IPS-NIHi11 (cell line): ENCODE measurements at regions not wholly inside any gene's neighbourhood (a gene's known extent, or its start where the extent isn't known, plus 50 kb on each side); places are given as distances from the start of the nearest gene placed in this dataset.

Source experiments
- DNase-seq: peaks from one replicate; pipeline ENCODE4 v3.0.0; 2012; ENCODE audit warnings: mixed read lengths, low spot score

DNA sequence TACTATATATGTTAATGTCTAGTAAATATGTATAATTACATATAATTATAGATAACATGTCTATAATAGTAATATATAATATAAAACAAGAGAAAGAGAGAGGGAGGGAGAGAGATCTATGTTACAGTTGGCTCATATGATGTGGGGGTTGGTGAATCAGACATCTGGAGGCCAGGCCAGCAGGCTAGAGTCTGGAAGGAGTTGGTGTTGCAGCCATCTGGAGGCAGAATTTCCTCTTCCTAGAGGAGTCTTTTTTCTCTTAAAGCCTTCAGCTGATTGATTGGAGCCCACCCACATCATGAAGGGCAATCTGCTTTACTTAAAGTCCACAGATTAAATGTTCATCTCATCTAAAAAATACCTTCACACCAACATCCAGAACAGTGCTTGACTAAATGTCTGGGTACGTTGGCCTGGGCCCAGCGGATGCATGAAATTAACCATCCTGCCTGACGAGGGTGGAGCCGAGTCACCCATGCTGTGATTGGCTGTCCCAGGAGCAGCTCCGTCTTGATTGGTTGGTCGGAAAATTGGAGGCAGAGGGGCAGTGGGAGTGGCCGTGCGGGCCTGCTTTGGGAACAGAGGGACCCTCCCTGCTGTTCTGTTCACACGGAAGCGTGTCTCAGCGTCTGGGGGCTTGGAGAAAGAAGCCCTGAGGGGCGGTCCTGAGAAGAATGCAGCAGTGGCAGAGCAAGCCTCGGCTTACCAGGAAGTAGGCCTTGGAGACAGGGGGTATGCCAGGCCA is 392.4 kb downstream of the QKI start:
- peak; percentile 26 for DNase-seq

DNA sequence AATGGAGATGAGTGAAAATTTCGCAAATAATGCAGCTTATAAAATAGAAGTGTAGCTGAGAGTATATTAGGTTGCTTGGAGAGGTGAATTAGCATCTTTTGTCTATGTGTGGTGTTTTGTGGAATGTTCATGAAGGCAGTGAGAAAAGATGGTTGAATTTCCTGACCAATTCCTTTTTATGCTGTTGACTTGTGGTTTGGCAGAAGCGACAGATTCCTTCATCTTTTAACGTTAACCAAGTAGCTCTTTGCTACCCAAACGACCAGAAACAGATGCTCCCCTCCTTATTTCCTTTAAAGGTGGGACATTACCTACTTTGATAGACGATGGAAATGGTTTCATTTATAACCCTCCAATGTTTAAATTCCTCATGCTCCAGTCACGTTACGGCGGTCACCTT is 390.5 kb downstream of the QKI start:
- no peak for DNase-seq

DNA sequence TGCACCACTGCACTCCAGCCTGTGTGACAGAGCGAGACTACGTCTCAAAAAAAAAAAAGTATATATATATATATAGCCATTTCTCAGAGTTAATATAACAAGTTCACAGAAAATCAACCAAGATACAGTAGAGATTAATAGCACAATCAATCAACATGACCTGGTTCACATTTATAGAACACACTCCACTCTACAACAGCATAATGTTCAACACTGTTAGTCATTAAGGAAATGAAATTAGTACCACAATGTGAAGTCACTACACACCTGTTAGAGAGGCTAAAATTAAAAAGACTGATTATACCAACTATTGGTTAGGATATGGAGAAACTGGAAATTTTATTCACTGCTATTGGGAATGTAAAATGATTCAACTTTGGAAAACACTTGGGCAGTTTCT is 387.7 kb downstream of the QKI start:
- DNase-seq: no peak

DNA sequence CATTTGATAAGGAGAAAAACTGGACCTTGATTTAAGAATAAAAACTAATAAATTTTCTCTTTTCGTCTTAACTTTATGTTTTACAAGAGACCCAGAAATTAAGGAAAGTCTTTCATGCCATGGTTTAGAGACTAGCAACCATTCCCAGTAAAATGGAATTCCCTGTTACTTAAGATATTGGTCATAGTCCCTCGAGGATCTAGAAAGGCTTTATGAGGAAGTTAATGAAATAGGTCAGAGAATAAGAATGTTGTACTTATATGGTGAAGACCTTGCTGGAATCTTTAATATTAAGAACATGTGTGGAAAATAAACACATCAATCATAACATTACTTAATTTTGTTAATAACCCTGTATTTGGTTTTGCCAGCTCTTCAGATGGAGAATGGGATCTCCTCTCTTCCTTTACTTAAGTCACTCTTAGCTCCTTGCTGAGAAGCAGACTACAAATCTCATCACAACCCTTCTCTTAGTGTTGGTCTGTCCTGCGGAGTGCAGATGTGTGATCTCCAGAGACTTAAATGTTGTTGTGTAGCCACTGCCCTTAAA is 382.9 kb downstream of the QKI start:
- no peak for DNase-seq

DNA sequence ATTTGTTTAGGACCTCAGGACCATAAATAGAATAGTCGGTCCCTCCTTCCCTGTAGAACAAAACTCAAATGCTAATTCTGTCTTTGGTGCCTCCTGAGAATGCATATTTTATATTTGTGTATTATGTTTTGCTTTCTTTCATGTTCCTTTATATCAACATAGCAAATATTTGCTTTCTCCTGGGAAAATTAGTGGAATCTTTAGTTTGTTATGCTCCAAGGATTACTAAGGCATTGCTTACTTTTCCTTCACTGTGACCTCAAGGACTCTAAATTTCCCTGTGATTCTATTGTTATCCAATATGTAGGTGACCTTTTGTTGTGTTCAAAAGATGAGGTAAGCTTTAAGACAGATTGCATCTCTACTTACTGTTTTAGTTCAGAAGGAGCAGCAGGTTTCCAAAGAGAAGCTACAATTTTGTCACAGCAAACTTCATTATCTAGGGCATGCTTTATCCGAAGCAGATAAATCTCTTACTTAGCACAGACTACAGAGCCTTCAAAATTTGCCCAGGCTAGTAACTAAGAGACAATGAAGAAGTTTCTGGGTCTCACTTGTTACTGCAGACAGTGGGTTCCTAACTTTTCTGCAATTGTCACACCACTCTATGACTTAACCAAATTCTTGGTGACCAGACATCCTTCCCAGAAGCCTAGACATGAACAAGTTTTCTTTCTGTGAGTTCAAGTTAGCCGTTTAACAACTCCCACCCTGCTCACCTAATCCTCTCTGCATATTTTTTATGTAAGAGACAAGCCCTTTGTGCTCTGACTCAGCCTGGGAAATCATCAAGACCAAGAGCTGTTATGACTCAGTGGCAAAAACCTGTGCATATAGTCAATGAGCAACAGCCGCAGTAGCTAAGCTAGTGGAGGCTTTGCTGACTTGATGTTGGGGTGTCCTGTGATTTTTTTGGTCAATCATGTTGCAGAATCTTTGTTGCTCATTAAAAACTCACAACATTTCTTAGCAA is 378.8 kb downstream of the QKI start:
- no peak for DNase-seq

DNA sequence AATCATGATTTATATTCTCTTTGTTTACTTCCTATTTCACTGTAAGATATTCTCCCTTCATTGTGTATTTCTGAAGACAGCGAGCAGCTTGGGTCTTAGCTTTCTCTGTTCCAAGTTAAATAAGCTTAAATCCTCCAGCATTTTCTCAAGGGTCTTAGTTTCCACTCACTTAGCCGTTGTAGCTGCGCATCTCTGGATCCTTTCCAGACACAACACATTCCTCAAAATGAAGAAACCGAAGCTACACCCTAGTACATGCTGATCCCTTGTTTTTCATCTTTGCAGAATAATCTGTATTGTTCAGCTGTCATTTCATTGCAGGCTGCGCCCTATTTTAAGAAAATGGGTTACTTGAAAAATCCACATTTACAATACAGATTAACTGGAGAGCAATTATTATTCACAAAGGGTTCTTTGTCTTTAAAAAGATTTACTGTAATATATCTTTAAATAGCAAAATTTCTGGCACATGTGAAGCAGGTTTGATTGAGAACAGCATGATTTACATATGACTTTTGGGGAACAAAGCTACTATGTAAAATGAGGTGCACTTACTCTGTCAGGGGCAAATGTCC is 375.8 kb downstream of the QKI start:
- DNase-seq: no peak

DNA sequence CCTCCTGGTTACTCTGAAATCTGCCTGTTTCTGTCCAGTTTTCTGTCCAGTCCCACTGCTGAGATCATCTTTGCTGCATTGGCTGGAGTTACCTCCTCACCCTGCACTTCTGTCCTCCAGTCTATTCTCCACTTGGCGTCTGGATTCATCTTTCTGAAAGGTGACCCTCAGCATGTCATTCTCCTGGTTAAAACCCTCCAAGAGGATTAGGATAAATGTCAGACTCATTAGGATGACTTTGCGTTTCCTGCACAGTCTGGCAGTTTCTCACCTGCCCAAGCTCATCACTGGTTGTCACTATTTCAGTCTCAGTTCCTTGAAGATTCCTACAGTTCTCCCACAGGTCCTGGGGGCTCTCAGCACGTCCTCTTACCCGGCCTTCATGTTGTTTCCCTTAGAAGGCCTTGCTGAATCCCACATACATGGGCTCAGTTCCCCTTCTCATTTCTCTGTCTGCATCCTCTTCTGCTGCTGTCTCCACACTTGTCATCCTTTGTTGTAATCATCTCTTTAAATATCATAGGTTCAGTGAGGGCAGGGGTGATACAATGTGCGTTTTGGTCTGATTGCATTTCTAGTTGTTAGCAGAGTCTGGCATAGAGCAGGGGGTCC is 374.8 kb downstream of the QKI start:
- no peak for DNase-seq

DNA sequence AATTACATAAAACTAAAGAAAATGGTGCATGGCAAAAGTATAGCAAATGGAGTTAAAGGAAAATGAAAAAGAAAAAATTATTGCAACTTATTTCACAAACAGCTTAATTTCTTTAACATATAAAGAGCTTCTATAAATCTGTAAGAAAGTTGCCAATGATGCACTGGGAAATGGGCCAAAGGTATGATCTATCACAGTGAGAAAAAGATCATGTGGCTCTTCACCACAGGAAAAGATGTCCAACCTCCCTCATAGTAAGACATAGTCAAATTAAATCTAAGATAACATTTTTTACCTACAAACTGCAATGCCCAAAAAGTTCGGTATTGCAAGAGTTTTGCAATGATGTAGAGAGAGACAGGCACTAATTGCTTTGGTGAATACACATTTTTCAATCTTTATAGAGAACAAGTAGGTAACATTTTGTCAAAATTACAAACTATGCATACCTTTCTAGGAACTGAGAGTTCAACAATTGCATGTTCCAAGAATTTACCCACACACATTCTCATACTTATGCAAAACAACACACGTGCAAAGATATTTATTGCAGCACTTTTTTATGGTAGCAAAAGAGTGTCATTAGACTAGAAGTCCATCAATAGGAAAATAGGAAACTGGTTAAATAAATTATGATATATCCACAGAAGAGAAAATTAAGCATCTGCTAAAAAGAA is 372.6 kb downstream of the QKI start:
- DNase-seq: no peak

DNA sequence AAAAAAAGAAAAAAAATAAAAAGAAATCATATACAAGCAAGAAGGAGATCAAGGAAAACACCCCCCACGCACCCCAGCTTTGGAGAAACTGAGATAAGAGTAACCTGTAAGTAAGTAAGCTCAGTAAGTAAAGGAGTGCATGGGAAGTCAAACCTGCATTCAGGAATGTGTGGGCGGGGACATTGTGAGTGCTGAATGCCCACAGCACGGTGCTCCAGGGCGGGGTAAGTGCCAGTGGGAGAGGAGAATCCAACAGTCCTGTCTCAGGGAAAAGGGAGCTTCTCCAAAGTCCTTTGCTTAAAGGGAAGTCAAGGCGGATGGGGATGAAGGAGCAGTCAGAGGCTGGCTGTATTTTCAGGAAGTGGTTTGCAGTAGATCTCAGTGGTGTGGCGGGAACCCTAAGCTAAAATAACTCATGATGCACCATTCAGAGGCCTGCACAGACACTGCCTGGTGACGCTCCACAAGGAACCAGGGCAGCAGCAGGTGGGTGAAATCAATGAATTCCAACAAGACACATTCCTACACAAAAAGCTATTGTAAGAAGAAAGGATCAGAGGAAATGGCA is 368.0 kb downstream of the QKI start:
- DNase-seq: peak; percentile 51

DNA sequence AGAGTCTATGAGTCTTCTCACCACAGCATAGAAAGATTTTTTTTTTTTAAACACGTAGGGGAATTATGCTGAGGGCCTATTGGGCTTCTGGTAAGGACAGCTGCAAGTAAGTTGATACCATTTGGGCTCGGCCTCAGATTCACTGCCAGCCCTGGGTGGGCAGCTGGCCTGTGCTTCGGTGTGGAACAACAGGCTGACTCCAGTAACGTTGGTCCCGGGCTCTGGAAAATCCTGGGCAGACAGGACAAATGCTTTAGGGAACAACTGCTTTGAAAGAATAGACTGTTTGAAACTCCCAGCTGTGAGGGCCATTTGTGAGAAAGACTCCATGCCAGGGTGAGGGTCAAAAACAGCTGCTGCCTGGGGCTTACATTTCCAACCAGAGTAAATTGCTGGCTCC is 366.5 kb downstream of the QKI start:
- DNase-seq: peak; percentile 45

DNA sequence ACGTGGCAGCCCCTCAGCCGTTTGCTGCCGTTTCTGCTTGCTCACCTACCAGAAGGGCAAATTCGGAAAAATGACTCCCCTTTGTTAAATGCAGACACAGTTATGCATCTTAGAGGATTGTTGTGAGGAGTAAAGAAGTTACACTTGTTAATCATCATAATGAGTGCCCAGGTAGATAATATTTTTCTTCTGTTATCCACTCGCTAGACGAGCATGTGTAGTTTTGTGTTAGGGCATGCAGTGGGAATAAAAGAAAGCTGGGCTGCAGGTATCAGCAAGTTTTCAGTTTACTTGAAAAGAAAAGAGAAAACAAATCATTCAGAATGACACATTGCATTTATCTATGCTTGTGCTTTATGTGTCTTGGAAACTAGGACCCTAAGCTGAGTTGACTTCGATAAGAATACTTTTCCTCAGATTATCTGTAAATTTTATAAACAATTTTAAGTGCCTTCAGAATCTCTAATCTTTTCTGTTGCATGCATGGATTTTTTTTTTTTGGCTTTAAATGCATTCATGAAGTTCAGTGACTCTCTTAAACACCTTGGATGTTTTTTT is 365.3 kb downstream of the QKI start:
- no peak for DNase-seq

DNA sequence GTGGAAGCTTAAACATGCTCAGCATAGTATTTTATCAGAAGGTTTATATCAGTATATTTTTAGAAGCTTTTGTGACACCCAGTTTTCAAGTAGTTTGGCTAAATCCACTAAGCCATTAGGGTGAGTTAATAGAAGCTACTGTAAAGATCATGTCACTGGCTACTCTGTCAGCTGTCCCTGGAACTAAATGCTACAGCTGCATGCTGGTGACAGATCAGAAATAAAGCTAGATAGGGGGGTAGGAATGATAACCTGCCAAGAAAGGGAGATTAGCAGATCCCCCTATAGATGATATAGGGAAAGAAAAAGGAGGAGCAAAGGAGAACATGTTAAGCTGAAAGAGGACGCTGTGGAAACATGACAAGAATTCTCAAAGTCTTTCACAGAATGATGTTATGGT is 363.2 kb downstream of the QKI start:
- no peak for DNase-seq

DNA sequence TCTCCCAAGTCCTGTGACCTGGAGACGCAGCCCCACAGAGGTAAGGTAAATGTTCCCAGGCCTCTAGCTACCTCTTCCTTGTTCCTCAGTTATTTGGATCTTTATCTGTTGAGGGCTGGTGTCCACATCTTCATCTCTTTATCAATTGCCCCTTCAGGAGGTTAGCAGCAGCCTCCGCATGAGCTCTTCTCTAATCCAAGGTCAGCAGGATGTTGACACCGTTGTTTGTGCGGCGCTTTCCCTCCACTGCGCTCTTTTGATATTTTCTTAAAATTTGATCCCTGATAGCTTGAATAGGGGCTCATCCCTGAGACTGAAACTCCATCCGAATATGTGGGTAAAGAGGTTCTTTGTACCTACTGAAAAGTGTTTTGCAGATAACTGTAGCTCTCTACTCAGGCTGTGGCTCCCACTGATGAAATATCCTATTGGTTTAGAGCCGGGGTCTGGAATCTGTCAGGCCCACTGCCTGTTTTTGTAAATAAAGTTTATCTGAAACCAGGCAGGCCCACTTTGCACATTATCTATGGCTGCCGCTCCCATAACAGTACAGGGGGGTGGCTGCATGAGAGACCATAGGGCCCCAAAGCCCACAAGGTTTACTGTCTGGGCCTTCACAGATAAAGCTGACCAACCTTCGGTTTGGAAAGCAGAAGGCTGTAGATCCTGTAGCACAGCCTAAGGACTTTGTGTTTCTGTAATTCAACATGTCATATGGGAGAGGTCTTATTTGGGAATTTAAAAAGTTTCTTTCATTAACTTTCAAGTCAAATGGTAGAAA is 362.6 kb downstream of the QKI start:
- DNase-seq: no peak

DNA sequence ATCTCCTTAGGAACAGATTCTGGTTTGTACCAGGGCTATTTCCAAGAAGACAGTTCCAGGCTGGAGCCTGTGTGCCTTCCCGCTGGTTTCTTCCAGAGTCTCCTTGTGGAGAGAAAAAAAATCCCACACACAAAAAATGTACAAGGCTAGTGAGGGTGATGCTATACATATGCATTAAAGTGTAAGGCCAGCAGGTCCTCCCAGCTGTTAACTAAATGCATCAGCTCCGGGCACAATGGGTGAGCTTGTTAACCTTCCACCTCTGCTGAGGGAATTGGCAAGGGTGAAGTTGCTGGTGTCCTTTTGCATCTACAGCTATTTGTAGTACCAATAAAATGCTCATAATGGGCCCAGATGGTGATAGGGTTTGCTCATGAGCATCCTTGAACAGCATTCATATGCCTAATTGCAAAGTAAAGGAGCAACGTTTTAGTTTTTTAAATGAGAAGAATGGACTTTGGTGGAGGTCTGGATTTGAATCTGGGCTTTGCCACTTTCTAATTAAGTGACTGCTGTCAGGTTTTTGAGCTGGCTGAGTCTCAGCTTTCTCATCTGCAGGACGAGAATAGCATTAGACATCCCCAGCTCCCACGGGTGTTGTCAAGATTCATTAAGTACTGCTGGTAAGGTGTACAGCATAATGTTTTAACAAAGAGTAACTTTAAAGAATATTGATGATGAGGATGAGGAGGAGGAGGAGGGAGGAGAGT is 361.8 kb downstream of the QKI start:
- no peak for DNase-seq

DNA sequence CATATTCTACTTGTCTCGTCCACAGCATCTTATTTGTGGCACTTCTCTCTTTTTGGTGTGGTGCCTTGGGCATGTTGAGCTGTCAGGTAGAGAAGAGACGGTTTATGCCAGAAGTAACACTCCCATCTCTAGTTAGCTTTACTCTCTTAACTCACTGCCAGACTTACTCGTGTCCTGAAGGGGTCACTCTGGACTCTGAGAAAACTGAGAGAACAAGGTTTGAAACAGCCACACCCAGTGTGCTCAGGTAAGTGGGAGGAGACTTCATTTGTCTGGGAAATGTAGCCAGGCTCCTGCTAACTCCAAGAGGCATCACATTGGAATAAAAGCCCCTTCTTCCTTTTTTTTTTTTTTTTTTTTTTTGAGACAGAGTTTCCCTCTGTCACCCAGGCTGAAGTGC is 360.8 kb downstream of the QKI start:
- DNase-seq: no peak

DNA sequence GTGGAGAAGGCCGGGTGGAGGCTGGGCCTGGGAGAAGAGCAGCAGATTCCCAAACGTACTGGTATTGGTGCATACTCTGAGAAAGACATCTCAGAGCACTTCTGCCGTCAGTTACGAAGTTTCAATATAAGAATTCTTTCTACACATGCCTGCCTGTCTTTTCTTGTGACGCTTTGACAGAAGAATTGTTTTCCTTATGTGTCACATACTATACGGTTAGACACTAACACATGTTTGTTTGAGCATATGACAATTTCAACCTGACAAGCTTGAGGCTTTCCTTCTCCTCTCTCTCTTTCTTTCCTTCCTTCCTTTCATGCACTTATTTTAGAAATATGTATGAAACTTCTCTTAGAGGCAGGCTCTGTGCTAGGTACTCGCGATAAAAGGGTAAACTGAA is 360.0 kb downstream of the QKI start:
- no peak for DNase-seq

DNA sequence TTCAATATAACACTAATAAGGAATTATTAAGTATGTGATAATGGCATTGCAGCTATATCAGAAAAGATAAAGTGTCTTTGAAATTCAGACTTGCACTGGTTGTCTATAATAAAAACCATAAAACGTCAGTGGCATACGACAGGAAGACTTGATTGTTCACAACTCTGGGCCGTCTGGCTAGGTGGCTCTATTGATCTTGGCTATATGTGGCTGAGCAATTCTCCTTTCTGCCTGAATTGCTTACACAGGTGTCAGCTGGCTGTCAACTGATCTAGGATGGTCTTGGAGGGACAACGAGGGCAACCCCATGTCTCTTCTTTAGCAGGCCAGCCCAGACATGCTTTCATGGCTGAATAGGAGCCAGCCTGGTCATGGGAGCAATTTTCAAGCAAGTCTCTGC is 359.1 kb downstream of the QKI start:
- no peak for DNase-seq

DNA sequence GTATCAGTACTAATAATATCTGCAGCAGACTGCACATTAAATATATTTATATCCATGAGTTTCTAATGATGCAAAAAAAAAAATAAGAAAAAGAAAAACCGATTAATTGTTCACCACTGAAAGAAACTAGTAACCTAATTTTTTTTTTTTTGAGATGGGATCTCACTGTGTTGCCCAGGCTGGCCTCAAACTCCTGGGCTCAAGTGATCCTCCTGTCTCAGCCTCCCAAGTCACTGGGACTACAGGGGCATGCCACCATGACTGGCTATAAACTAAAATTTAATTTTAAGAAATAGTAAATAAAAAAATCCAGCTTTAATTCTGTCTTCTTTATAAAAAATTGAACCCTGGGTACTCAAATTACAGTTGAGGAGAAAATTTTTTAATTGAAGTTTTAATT is 358.2 kb downstream of the QKI start:
- DNase-seq: no peak

DNA sequence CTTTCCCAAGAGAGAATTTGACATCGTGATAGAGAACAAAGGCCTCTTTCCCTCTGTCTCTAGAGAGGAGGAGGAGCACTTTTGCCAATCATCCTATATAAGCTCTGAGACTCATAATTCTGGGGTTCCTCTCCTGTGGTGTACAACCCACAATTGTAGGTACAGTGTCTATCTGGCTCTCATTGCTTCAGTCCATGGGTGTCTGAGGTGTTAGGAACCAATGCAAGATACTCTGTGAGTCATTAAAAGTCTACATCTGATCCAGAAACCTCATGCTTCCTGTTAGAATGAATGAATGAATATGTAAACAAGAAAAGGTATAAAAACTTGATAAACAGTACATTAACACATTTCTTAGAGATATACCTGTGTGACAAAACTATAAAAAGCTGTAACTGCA is 356.7 kb downstream of the QKI start:
- DNase-seq: no peak

DNA sequence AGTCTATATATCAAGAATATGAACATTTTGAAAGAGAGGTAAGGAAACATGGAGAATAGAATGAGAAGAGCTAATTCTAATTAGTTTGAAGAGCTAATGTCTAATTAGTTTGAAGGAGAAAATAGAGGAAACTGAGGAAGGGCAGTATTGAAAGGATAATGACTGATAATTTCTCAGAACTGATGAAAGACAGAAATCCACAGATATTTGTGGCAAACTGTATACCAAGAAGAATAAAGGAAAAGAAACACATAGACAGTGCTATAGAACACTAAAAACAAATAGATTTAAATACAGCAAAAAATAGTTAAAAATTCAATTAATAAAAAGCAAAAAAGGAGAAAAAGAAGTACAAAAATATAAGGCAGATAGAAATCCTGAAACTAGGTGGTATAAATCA is 354.4 kb downstream of the QKI start:
- DNase-seq: no peak
